ENCODE measurements at regions not wholly inside any gene's neighbourhood (a gene's known extent, or its start where the extent isn't known, plus 50 kb on each side); places are given as distances from the start of the nearest gene placed in this dataset.

- TF ChIP-seq EZH2 (IDR thresholded peaks at IDR 0.05) = no peak
- TF ChIP-seq CTCF (IDR thresholded peaks at IDR 0.05) = no peak
Observed at GRCh38 chr5:116764941-116765340, 190.3 kb upstream of the SEMA6A start.

Measured in neural progenitor cell (in vitro differentiated cells).